ENCODE measurements at regions not wholly inside any gene's neighbourhood (a gene's known extent, or its start where the extent isn't known, plus 50 kb on each side); places are given as distances from the start of the nearest gene placed in this dataset.
A peak's percentile ranks its signal among the peaks of the same experiment; 100 is the strongest.

- Histone ChIP-seq H3K9me2 (ENCODE audit: insufficient read depth) (no peaks in the 10 kb centered on the region), H3F3A (replicated peaks; ENCODE audit: low read depth) (no peaks in the 10 kb centered on the region), H3K27ac (ENCODE audit: low read depth) (no peak overlapping the region), H3K4me1 (ENCODE audit: insufficient read depth) (no peaks in the 10 kb centered on the region), H3K4me3 (no peak overlapping the region), H3K4me2 (no peak overlapping the region), H3K36me3 (ENCODE audit: insufficient read depth) (no peaks in the 10 kb centered on the region), H4K20me1 (replicated peaks; ENCODE audit: insufficient read depth) (no peaks in the 10 kb centered on the region), H3K27me3 (ENCODE audit: insufficient read depth) (no peaks in the 10 kb centered on the region), H3K79me2 (replicated peaks; ENCODE audit: insufficient read depth) (no peaks in the 10 kb centered on the region), H2AFZ (peak overlapping the region; percentile 38; the same call in 1 of the 2 replicates)
- DNase-seq (ENCODE audit: low spot score) = no peak
- Mint-ChIP-seq H3K4me1 (peaks cover 10% of the 10 kb centered on the region; the same call in 2 of the 3 replicates), H3K4me3 (no peak overlapping the region), H3K36me3 (ENCODE audit: low read depth) (no peaks in the 10 kb centered on the region), H3K27me3 (ENCODE audit: insufficient read depth, low read depth, poor library complexity) (peaks cover 6% of the 10 kb centered on the region), H3K27ac (no peak overlapping the region), H3K9me3 (no peaks in the 10 kb centered on the region)
- ATAC-seq = no peak
- TF ChIP-seq POLR2AphosphoS5 (IDR thresholded peaks at IDR 0.05; ENCODE audit: low read depth) (no peak), ZNF331 (CRISPR knock-in tag; IDR thresholded peaks at IDR 0.05; ENCODE audit: low read depth) (no peak), ZNF462 (CRISPR knock-in tag; IDR thresholded peaks at IDR 0.05) (no peak)
These were observed 61.0 kb upstream of the FGFR2 start for GRCh38 chr10:121659236-121659635.

- no peaks in the 10 kb centered on the region for H3K36me3 Mint-ChIP-seq (ENCODE audit: low read depth)
- Histone ChIP-seq H3K9me2 (ENCODE audit: insufficient read depth) (no peaks in the 10 kb centered on the region), H3K4me3 (no peak overlapping the region), H3K36me3 (ENCODE audit: insufficient read depth) (no peaks in the 10 kb centered on the region), H3K4me2 (no peak overlapping the region), H2AFZ (no peak overlapping the region; the same call in 1 of the 2 replicates), H3K79me2 (replicated peaks; ENCODE audit: insufficient read depth) (no peaks in the 10 kb centered on the region), H4K20me1 (replicated peaks; ENCODE audit: insufficient read depth) (no peaks in the 10 kb centered on the region), H3K27me3 (ENCODE audit: insufficient read depth) (no peaks in the 10 kb centered on the region), H3K4me1 (ENCODE audit: insufficient read depth) (no peaks in the 10 kb centered on the region), H3F3A (replicated peaks; ENCODE audit: low read depth) (no peaks in the 10 kb centered on the region), H3K27ac (ENCODE audit: low read depth) (no peak overlapping the region)
- DNase-seq (ENCODE audit: low spot score) (no peak), ATAC-seq (no peak)
- peaks cover 6% of the 10 kb centered on the region for H3K27me3 Mint-ChIP-seq (ENCODE audit: insufficient read depth, low read depth, poor library complexity)
- peaks cover 13% of the 10 kb centered on the region; the same call in 2 of the 3 replicates for H3K4me1 Mint-ChIP-seq
- H3K4me3 Mint-ChIP-seq = no peak overlapping the region
- no peak overlapping the region for H3K27ac Mint-ChIP-seq
- no peaks in the 10 kb centered on the region; the same call in 2 of the 3 replicates for H3K9me3 Mint-ChIP-seq
- TF ChIP-seq ZNF114 (CRISPR knock-in tag; IDR thresholded peaks at IDR 0.05) (no peak), STAT1 (IDR thresholded peaks at IDR 0.05; ENCODE audit: unreplicated experiment) (no peak), EZH2 (IDR thresholded peaks at IDR 0.05; ENCODE audit: low read depth, unreplicated experiment) (no peak)
These were observed 60.4 kb upstream of the FGFR2 start for GRCh38 chr10:121658611-121659010.

Measured in GM23338 (cell line).